ENCODE measurements at regions not wholly inside any gene's neighbourhood (a gene's known extent, or its start where the extent isn't known, plus 50 kb on each side); places are given as distances from the start of the nearest gene placed in this dataset.

GRCh38 chr11:113584371-113584770 is 109.2 kb upstream of the DRD2 start:
- TF ChIP-seq REST (IDR thresholded peaks at IDR 0.05; ENCODE audit: insufficient read depth in 1 of 2, low read depth in 2 of 2, low read length in 1 of 2): no peak
- TF ChIP-seq CTCF (IDR thresholded peaks at IDR 0.05): no peak
- no peak for TF ChIP-seq POLR2AphosphoS5 (IDR thresholded peaks at IDR 0.05; ENCODE audit: low read depth, low read length)
- TF ChIP-seq TCF7L2 (IDR thresholded peaks at IDR 0.05; ENCODE audit: low read depth, low read length): no peak
